ENCODE measurements at regions not wholly inside any gene's neighbourhood (a gene's known extent, or its start where the extent isn't known, plus 50 kb on each side); places are given as distances from the start of the nearest gene placed in this dataset.

GRCh38 chr4:178387756-178388155 is 945.5 kb upstream of the AGA start:
- TF ChIP-seq POLR2A (IDR thresholded peaks at IDR 0.05) (no peak), CTCF (IDR thresholded peaks at IDR 0.05) (no peak)
